ENCODE measurements at regions not wholly inside any gene's neighbourhood (a gene's known extent, or its start where the extent isn't known, plus 50 kb on each side); places are given as distances from the start of the nearest gene placed in this dataset.

GRCh38 chr2:95700519-95700918 lies 108.7 kb downstream of the TRIM43 start:
- 67% methylated on average over 4 of the region's 4 CpGs; no CpG with 5 or more reads in 1 of the 2 experiments for WGBS, 2 experiments (ENCODE audit: extremely low coverage in 1 of 2, insufficient coverage in 1 of 2, insufficient read length in 1 of 2, insufficient replicate concordance in 2 of 2, low coverage in 1 of 2, low lambda C conversion rate in 2 of 2, missing lambda C conversion rate in 1 of 2)
- Histone ChIP-seq H2BK120ac (replicated peaks; ENCODE audit: low read depth, low read length) (no peak overlapping the region), H4K8ac (ENCODE audit: extremely low read depth, insufficient read depth, low read length) (no peak overlapping the region), H3K27ac (ENCODE audit: low read depth, low read length) (no peak overlapping the region), H3K79me2 (ENCODE audit: control insufficient read depth in 1 of 2, insufficient read depth in 2 of 2, low read length in 2 of 2) (no peaks in the 10 kb centered on the region), H2BK12ac (ENCODE audit: low read depth, low read length) (no peak overlapping the region), H3K23ac (ENCODE audit: insufficient read length) (no peak overlapping the region), H3K27me3 (replicated peaks in 1 of 4; ENCODE audit: control insufficient read depth in 3 of 4, extremely low read depth in 1 of 4, insufficient read depth in 3 of 4, low read length in 3 of 4) (no peaks in the 10 kb centered on the region), H3K36me3 (ENCODE audit: control insufficient read depth in 2 of 4, insufficient read depth in 4 of 4, low read length in 3 of 4) (no peaks in the 10 kb centered on the region), H3K4me3 (ENCODE audit: extremely low read depth in 1 of 4, insufficient read depth in 2 of 4, low read depth in 3 of 4, low read length in 4 of 4) (no peak overlapping the region), H2BK20ac (ENCODE audit: low read length) (no peak overlapping the region), H3K23me2 (ENCODE audit: low read depth, low read length) (no peaks in the 10 kb centered on the region), H3K4me2 (ENCODE audit: insufficient read depth in 1 of 2, low read depth in 2 of 2, low read length in 2 of 2) (no peak overlapping the region), H2AFZ (ENCODE audit: low read length) (no peak overlapping the region), H4K20me1 (replicated peaks in 1 of 2; ENCODE audit: control insufficient read depth in 1 of 2, insufficient read depth in 2 of 2, low read length in 2 of 2) (no peaks in the 10 kb centered on the region), H4K5ac (ENCODE audit: insufficient read length, low read depth, low read length) (no peak overlapping the region), H3K4me1 (replicated peaks in 1 of 4; ENCODE audit: control insufficient read depth in 3 of 4, insufficient read depth in 4 of 4, low read length in 3 of 4) (no peaks in the 10 kb centered on the region; a peak in 1 of 7 replicates), H3K4ac (replicated peaks; ENCODE audit: insufficient read length, low read depth, low read length) (no peak overlapping the region), H3K14ac (ENCODE audit: insufficient read length) (no peak overlapping the region), H3K79me1 (ENCODE audit: low read depth, low read length) (no peaks in the 10 kb centered on the region), H3K9ac (replicated peaks in 1 of 4; ENCODE audit: extremely low read depth in 1 of 4, low read depth in 3 of 4, low read length in 3 of 4) (no peak overlapping the region), H2BK15ac (ENCODE audit: low read length) (no peak overlapping the region), H2AK5ac (ENCODE audit: low read depth, low read length) (no peak overlapping the region), H3K9me3 (ENCODE audit: insufficient read depth in 2 of 2, low read depth in 1 of 2, low read length in 1 of 2) (peaks cover 56 to 76% of the 10 kb centered on the region in 2 experiments), H3K18ac (ENCODE audit: extremely low read depth, low read length) (no peak overlapping the region), H4K91ac (replicated peaks; ENCODE audit: insufficient read length, low read length) (no peak overlapping the region), H2BK5ac (ENCODE audit: low read depth, low read length) (no peak overlapping the region), H3K56ac (replicated peaks; ENCODE audit: insufficient read length, low read depth, low read length) (no peak overlapping the region)
- FAIRE-seq: no peak
- no peak for TF ChIP-seq MAFK (IDR thresholded peaks at IDR 0.05; ENCODE audit: low read depth, low read length)
- TF ChIP-seq MAX (IDR thresholded peaks at IDR 0.05): no peak
- no peak for TF ChIP-seq RNF2 (IDR thresholded peaks at IDR 0.05; ENCODE audit: borderline replicate concordance, low read depth, low read length, missing control alignments, poor library complexity, severe bottlenecking)
- TF ChIP-seq KDM1A (IDR thresholded peaks at IDR 0.05; ENCODE audit: borderline replicate concordance, low read length): no peak
- no peak for TF ChIP-seq KDM4A (IDR thresholded peaks at IDR 0.05; ENCODE audit: low read depth, low read length, severe bottlenecking)
- no peak for TF ChIP-seq CBX8 (IDR thresholded peaks at IDR 0.05; ENCODE audit: borderline replicate concordance, low read depth, low read length)
- TF ChIP-seq KDM5A (IDR thresholded peaks at IDR 0.05; ENCODE audit: low read length): no peak
- no peak for DNase-seq (ENCODE audit: low read depth in 1 of 2, low spot score in 2 of 2)
- POLR2A ChIA-PET (ENCODE audit: partially characterized antibody): no interaction called here
- CTCF ChIA-PET (ENCODE audit: partially characterized antibody): no interaction called here

Measured in H1 (cell line).